ENCODE measurements at regions not wholly inside any gene's neighbourhood (a gene's known extent, or its start where the extent isn't known, plus 50 kb on each side); places are given as distances from the start of the nearest gene placed in this dataset.
"Not testable (repeated sequence)": the region's sequence is repeated elsewhere in the genome, so short reads cannot be mapped to it uniquely, and the experiment has no call there.

GRCh38 chr16:72596373-72596772 is 424.4 kb upstream of the PMFBP1 start:
- DNase-seq (ENCODE audit: low read depth in 2 of 2) = no peak

GRCh38 chr16:72590151-72590937 is 418.4 kb upstream of the PMFBP1 start:
- no peak for DNase-seq (ENCODE audit: low read depth in 2 of 2)

GRCh38 chr16:72588551-72588950 is 416.6 kb upstream of the PMFBP1 start:
- DNase-seq (ENCODE audit: low read depth in 2 of 2) = no peak

GRCh38 chr16:72578061-72578460 is 406.1 kb upstream of the PMFBP1 start:
- DNase-seq (ENCODE audit: low read depth in 2 of 2) = not testable (repeated sequence)

GRCh38 chr16:72576189-72576588 is 404.2 kb upstream of the PMFBP1 start:
- no peak for DNase-seq (ENCODE audit: low read depth in 2 of 2)

- DNase-seq (ENCODE audit: low read depth in 2 of 2) = no peak
Measured at GRCh38 chr16:72569677-72570076, 397.7 kb upstream of the PMFBP1 start.

- DNase-seq (ENCODE audit: low read depth in 2 of 2) = no peak
Measured at GRCh38 chr16:72568502-72568901, 396.5 kb upstream of the PMFBP1 start.

GRCh38 chr16:72566174-72566573 is 394.2 kb upstream of the PMFBP1 start:
- no peak for DNase-seq (ENCODE audit: low read depth in 2 of 2)

- DNase-seq (ENCODE audit: low read depth in 2 of 2) = no peak
Measured at GRCh38 chr16:72565106-72565505, 393.2 kb upstream of the PMFBP1 start.

- no peak for DNase-seq (ENCODE audit: low read depth in 2 of 2)
Measured at GRCh38 chr16:72560617-72561016, 388.7 kb upstream of the PMFBP1 start.

- no peak for DNase-seq (ENCODE audit: low read depth in 2 of 2)
Measured at GRCh38 chr16:72558501-72558900, 386.5 kb upstream of the PMFBP1 start.

- no peak for DNase-seq (ENCODE audit: low read depth in 2 of 2)
Measured at GRCh38 chr16:72554935-72555334, 383.0 kb upstream of the PMFBP1 start.

- DNase-seq (ENCODE audit: low read depth in 2 of 2) = no peak
Measured at GRCh38 chr16:72552654-72553053, 380.7 kb upstream of the PMFBP1 start.

- no peak for DNase-seq (ENCODE audit: low read depth in 2 of 2)
Measured at GRCh38 chr16:72551649-72552048, 379.7 kb upstream of the PMFBP1 start.

GRCh38 chr16:72549878-72550277 is 377.9 kb upstream of the PMFBP1 start:
- no peak for DNase-seq (ENCODE audit: low read depth in 2 of 2)

GRCh38 chr16:72542102-72542501 is 370.1 kb upstream of the PMFBP1 start:
- DNase-seq (ENCODE audit: low read depth in 2 of 2) = no peak

- DNase-seq (ENCODE audit: low read depth in 2 of 2) = no peak
Measured at GRCh38 chr16:72537664-72538063, 365.7 kb upstream of the PMFBP1 start.

GRCh38 chr16:72536723-72537435 is 364.9 kb upstream of the PMFBP1 start:
- no peak for DNase-seq (ENCODE audit: low read depth in 2 of 2)

GRCh38 chr16:72532906-72533410 is 361.0 kb upstream of the PMFBP1 start:
- no peak for DNase-seq (ENCODE audit: low read depth in 2 of 2)

- no peak for DNase-seq (ENCODE audit: low read depth in 2 of 2)
Measured at GRCh38 chr16:72530434-72530833, 358.5 kb upstream of the PMFBP1 start.

- no peak for DNase-seq (ENCODE audit: low read depth in 2 of 2)
Measured at GRCh38 chr16:72523087-72523486, 351.1 kb upstream of the PMFBP1 start.

GRCh38 chr16:72517154-72517553 is 345.2 kb upstream of the PMFBP1 start:
- no peak for DNase-seq (ENCODE audit: low read depth in 2 of 2)

- no peak for DNase-seq (ENCODE audit: low read depth in 2 of 2)
Measured at GRCh38 chr16:72511171-72511570, 339.2 kb upstream of the PMFBP1 start.
